Hepatocyte (in vitro differentiated cells): ENCODE measurements at regions not wholly inside any gene's neighbourhood (a gene's known extent, or its start where the extent isn't known, plus 50 kb on each side); places are given as distances from the start of the nearest gene placed in this dataset.

Source experiments
- DNase-seq: peaks from one replicate; pipeline ENCODE4 v3.0.0-alpha.2; 2016; ENCODE audit warnings: low spot score
- H2AFZ ChIP-seq: fragments of 200-600 bp; sonication (generic); 2 replicates; pipeline ENCODE4 v1.6.0; 2016; ENCODE audit warnings: antibody characterized with exemption, mild to moderate bottlenecking
- H3K27ac ChIP-seq: fragments of 200-600 bp; sonication (generic); 2 replicates; pipeline ENCODE4 v1.5.1; 2016; ENCODE audit warnings: mild to moderate bottlenecking
- H3K27me3 ChIP-seq: fragments of 200-600 bp; sonication (generic); 2 replicates; pipeline ENCODE4 v1.6.1; 2016
- H3K36me3 ChIP-seq: fragments of 200-600 bp; sonication (generic); replicated peaks from 2 replicates; pipeline ENCODE4 v1.5.1; 2016; ENCODE audit warnings: low read depth; ENCODE audit not compliant: insufficient read depth
- H3K4me1 ChIP-seq: fragments of 200-600 bp; sonication (generic); 2 replicates; pipeline ENCODE4 v1.5.1; 2016; ENCODE audit warnings: mild to moderate bottlenecking, moderate library complexity; ENCODE audit not compliant: insufficient read depth
- H3K4me2 ChIP-seq: fragments of 200-600 bp; sonication (generic); 2 replicates; pipeline ENCODE4 v1.6.0; 2016
- H3K4me3 ChIP-seq: fragments of 200-600 bp; sonication (generic); 2 replicates; pipeline ENCODE4 v1.5.1; 2016; ENCODE audit warnings: mild to moderate bottlenecking
- H3K79me2 ChIP-seq: fragments of 200-600 bp; sonication (generic); 2 replicates; pipeline ENCODE4 v1.6.0; 2017; ENCODE audit warnings: mild to moderate bottlenecking
- H3K9me2 ChIP-seq: fragments of 200-600 bp; sonication (generic); replicated peaks from 2 replicates; pipeline ENCODE4 v1.6.0; 2017; ENCODE audit warnings: mild to moderate bottlenecking; ENCODE audit not compliant: insufficient read depth
- H3K9me3 ChIP-seq: fragments of 200-600 bp; sonication (generic); 2 replicates; pipeline ENCODE4 v1.5.1; 2016; ENCODE audit warnings: low read depth, mild to moderate bottlenecking
- H4K20me1 ChIP-seq: fragments of 200-600 bp; sonication (generic); 2 replicates; pipeline ENCODE4 v1.6.0; 2016; ENCODE audit warnings: mild to moderate bottlenecking; ENCODE audit not compliant: insufficient read depth, poor library complexity, severe bottlenecking
- CTCF ChIP-seq: fragments of 200-600 bp; sonication (generic); IDR thresholded peaks from 2 replicates; pipeline ENCODE4 v1.5.1; 2016; ENCODE audit warnings: antibody characterized with exemption, mild to moderate bottlenecking; ENCODE audit not compliant: poor library complexity
- EZH2 ChIP-seq: fragments of 200-600 bp; sonication (generic); IDR thresholded peaks from 2 replicates; pipeline ENCODE4 v1.6.1; 2016; ENCODE audit warnings: antibody characterized with exemption, mild to moderate bottlenecking, borderline replicate concordance
- EZH2phosphoT487 ChIP-seq: fragments of 200-600 bp; sonication (generic); IDR thresholded peaks from one replicate; pipeline ENCODE4 v1.6.1; 2018; ENCODE audit warnings: antibody characterized with exemption, mild to moderate bottlenecking, low read depth, moderate library complexity; ENCODE audit not compliant: unreplicated experiment, severe bottlenecking
- WGBS: methylation state at CpG from one replicate; pipeline ENCODE4 v1.1.6; 2016; ENCODE audit warnings: low lambda C conversion rate; ENCODE audit errors: missing lambda C conversion rate; 5-methylcytosine and 5-hydroxymethylcytosine counted together

- Histone ChIP-seq H3K4me2 (no peak overlapping the region), H3K4me1 (no peaks in the 10 kb centered on the region), H3K27ac (no peak overlapping the region), H3K9me3 (no peaks in the 10 kb centered on the region), H2AFZ (no peak overlapping the region), H4K20me1 (no peaks in the 10 kb centered on the region), H3K79me2 (no peaks in the 10 kb centered on the region), H3K9me2 (no peaks in the 10 kb centered on the region), H3K4me3 (no peak overlapping the region), H3K36me3 (no peaks in the 10 kb centered on the region), H3K27me3 (no peaks in the 10 kb centered on the region)
- TF ChIP-seq CTCF, result no peak
- TF ChIP-seq EZH2, result no peak
- no peak for TF ChIP-seq EZH2phosphoT487
- WGBS, result 53% methylated on average over 1 of the region's 1 CpG
- no peak for DNase-seq
Measured at GRCh38 chr4:38344929-38345328, 319.1 kb upstream of the KLF3 start.

- H4K20me1 ChIP-seq, result no peaks in the 10 kb centered on the region
- no peak overlapping the region for H3K4me2 ChIP-seq
- 91% methylated on average over 3 of the region's 3 CpGs for WGBS
- H3K9me2 ChIP-seq, result no peaks in the 10 kb centered on the region
- H3K4me1 ChIP-seq, result no peaks in the 10 kb centered on the region
- no peak overlapping the region for H2AFZ ChIP-seq
- H3K27ac ChIP-seq, result no peak overlapping the region
- no peak for TF ChIP-seq CTCF
- no peak for TF ChIP-seq EZH2phosphoT487
- TF ChIP-seq EZH2, result no peak
- no peaks in the 10 kb centered on the region for H3K27me3 ChIP-seq
- no peaks in the 10 kb centered on the region for H3K9me3 ChIP-seq
- no peaks in the 10 kb centered on the region for H3K36me3 ChIP-seq
- H3K4me3 ChIP-seq, result no peak overlapping the region
- H3K79me2 ChIP-seq, result no peaks in the 10 kb centered on the region
- no peak for DNase-seq
Measured at GRCh38 chr4:38347251-38347650, 316.7 kb upstream of the KLF3 start.

- no peaks in the 10 kb centered on the region for H3K36me3 ChIP-seq
- H3K4me1 ChIP-seq, result no peaks in the 10 kb centered on the region
- no peaks in the 10 kb centered on the region for H3K9me3 ChIP-seq
- H3K27ac ChIP-seq, result no peak overlapping the region
- no peaks in the 10 kb centered on the region for H4K20me1 ChIP-seq
- no peak overlapping the region for H2AFZ ChIP-seq
- no peak overlapping the region for H3K4me2 ChIP-seq
- H3K4me3 ChIP-seq, result no peak overlapping the region
- DNase-seq, result no peak
- TF ChIP-seq CTCF, result no peak
- WGBS, result 90% methylated on average over 1 of the region's 1 CpG
- H3K9me2 ChIP-seq, result no peaks in the 10 kb centered on the region
- no peaks in the 10 kb centered on the region for H3K27me3 ChIP-seq
- H3K79me2 ChIP-seq, result no peaks in the 10 kb centered on the region
Measured at GRCh38 chr4:38354421-38354820, 309.6 kb upstream of the KLF3 start.

DNA sequence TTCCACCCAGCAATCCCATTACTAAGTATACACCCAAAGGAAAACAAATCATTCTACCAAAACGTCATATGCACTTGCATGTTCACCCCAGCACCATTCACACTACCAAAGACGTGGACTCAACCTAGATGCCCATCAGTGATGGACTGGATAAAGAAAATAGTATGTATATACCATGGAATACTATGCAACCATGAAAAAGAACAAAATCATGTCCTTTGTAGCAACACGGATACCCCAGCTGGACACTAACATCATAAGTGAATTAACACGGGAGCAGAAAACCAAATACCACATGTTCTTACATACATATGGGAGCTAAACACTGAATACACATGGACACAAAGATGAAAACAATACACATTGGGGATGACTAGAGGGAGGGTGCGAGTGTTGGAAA lies 309.1 kb upstream of the KLF3 start:
- Histone ChIP-seq H3K4me2 (no peak overlapping the region), H4K20me1 (no peaks in the 10 kb centered on the region), H3K9me2 (no peaks in the 10 kb centered on the region), H3K4me3 (no peak overlapping the region), H3K27ac (no peak overlapping the region), H2AFZ (no peak overlapping the region), H3K79me2 (no peaks in the 10 kb centered on the region), H3K4me1 (no peaks in the 10 kb centered on the region), H3K27me3 (no peaks in the 10 kb centered on the region), H3K9me3 (no peaks in the 10 kb centered on the region), H3K36me3 (no peaks in the 10 kb centered on the region)
- WGBS, result 88% methylated on average over 5 of the region's 5 CpGs
- no peak for TF ChIP-seq CTCF
- no peak for TF ChIP-seq EZH2phosphoT487
- no peak for TF ChIP-seq EZH2
- DNase-seq, result no peak
